Smooth muscle cell (in vitro differentiated cells): ENCODE measurements at regions not wholly inside any gene's neighbourhood (a gene's known extent, or its start where the extent isn't known, plus 50 kb on each side); places are given as distances from the start of the nearest gene placed in this dataset.

ENCODE experiments used
- DNase-seq: peaks from one replicate; lab custom pipeline; 2025; ENCODE audit not compliant: unreplicated experiment; lab: John Stamatoyannopoulos, UW
- H2AFZ ChIP-seq: fragments of 200-600 bp; sonication (generic); 2 replicates; pipeline ENCODE4 v1.6.0; 2016; ENCODE audit warnings: antibody characterized with exemption, low read depth, mild to moderate bottlenecking
- H3F3A ChIP-seq: fragments of 200-600 bp; sonication (generic); 2 replicates; pipeline ENCODE4 v1.6.0; 2017; ENCODE audit warnings: antibody characterized with exemption, low read depth
- H3K27ac ChIP-seq: fragments of 200-600 bp; sonication (generic); 2 replicates; pipeline ENCODE4 v1.5.1; 2016; ENCODE audit warnings: low read depth, mild to moderate bottlenecking
- H3K27me3 ChIP-seq: fragments of 200-600 bp; sonication (generic); 2 replicates; pipeline ENCODE4 v1.6.1; 2016; ENCODE audit warnings: low read depth, mild to moderate bottlenecking
- H3K36me3 ChIP-seq: fragments of 200-600 bp; sonication (generic); 2 replicates; pipeline ENCODE4 v1.5.1; 2016; ENCODE audit warnings: low read depth
- H3K4me1 ChIP-seq: fragments of 200-600 bp; sonication (generic); 2 replicates; pipeline ENCODE4 v1.5.1; 2016; ENCODE audit warnings: low read depth
- H3K4me2 ChIP-seq: fragments of 200-600 bp; sonication (generic); 2 replicates; pipeline ENCODE4 v1.6.0; 2016; ENCODE audit warnings: mild to moderate bottlenecking
- H3K4me3 ChIP-seq: fragments of 200-600 bp; sonication (generic); 2 replicates; pipeline ENCODE4 v1.5.1; 2016; ENCODE audit warnings: mild to moderate bottlenecking
- H3K79me2 ChIP-seq: fragments of 200-600 bp; sonication (generic); 2 replicates; pipeline ENCODE4 v1.6.0; 2016; ENCODE audit warnings: low read depth, mild to moderate bottlenecking
- H3K9ac ChIP-seq: fragments of 200-600 bp; sonication (generic); 2 replicates; pipeline ENCODE4 v1.6.0; 2016; ENCODE audit warnings: low read depth
- H3K9me3 ChIP-seq: fragments of 200-600 bp; sonication (generic); replicated peaks from 2 replicates; pipeline ENCODE4 v1.5.1; 2016; ENCODE audit warnings: low read depth
- H4K20me1 ChIP-seq: fragments of 200-600 bp; sonication (generic); 2 replicates; pipeline ENCODE4 v1.6.0; 2016; ENCODE audit warnings: low read depth
- CTCF ChIP-seq: fragments of 200-600 bp; sonication (generic); IDR thresholded peaks from 2 replicates; pipeline ENCODE4 v1.5.1; 2017; ENCODE audit warnings: borderline replicate concordance, mild to moderate bottlenecking, antibody characterized with exemption; ENCODE audit not compliant: insufficient read depth, poor library complexity, severe bottlenecking
- WGBS: methylation state at CpG from one replicate; pipeline ENCODE4 v1.1.7; 2016; ENCODE audit warnings: low lambda C conversion rate; 5-methylcytosine and 5-hydroxymethylcytosine counted together

DNA sequence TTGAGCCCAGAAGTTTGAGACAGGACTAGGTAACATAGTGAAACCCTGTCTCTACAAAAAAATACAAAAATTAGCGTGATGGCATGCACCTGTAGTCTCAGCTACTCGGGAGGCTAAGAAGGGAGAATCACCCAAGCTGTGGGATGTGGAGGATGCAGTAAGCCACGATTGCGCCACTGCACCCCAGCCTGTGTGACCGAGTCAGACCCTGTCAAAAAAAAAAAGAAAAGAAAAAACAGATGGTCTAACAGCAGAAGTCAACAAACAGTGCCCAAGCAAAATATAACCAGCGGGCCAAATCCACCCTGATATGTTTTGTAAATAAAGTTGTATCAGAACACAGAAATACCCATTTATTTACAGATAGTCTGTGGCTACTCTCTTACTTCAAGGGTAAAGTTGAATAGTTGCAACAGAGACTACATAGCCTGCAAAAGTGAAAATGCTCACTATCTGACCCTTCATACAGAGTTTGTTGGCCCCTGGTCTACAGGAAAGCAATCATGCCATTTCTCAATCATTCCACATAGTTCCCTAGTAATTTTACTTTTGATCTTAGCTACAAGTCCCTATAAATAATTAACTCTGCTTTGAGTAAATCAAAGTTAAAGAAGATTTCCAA is 383.7 kb downstream of the TLE1 start:
- 84% methylated on average over 6 of the region's 6 CpGs for WGBS
- Histone ChIP-seq H3K27ac (no peak overlapping the region), H3F3A (no peaks in the 10 kb centered on the region), H3K4me1 (no peaks in the 10 kb centered on the region), H2AFZ (no peak overlapping the region), H3K36me3 (no peaks in the 10 kb centered on the region), H3K9me3 (no peaks in the 10 kb centered on the region), H3K9ac (no peak overlapping the region), H4K20me1 (no peaks in the 10 kb centered on the region), H3K27me3 (no peaks in the 10 kb centered on the region), H3K4me3 (no peak overlapping the region), H3K79me2 (no peaks in the 10 kb centered on the region), H3K4me2 (no peak overlapping the region)
- TF ChIP-seq CTCF, result no peak
- DNase-seq, result no peak

DNA sequence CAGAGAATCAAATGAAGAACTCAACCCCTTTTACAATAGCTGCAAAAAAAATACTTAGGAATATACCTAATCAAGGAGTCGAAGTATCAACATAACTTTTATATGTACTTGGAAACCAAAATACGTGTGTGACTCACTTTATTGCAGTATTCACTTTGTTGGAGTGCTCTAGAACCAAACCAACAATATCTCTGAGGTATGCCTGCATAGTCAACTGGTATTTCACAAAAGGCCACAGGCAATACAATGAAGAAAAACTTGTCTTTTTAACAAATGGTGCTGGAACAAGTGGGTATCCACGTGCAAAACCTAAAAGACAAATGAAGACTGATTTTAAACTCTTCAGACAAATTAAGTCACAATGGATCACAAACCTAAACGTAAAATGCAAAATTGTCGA is 385.7 kb downstream of the TLE1 start:
- Histone ChIP-seq H3K27me3 (no peaks in the 10 kb centered on the region), H3K4me3 (no peak overlapping the region), H3K27ac (no peak overlapping the region), H3K79me2 (no peaks in the 10 kb centered on the region), H3K4me1 (no peaks in the 10 kb centered on the region), H4K20me1 (no peaks in the 10 kb centered on the region), H3K9me3 (peaks cover 9% of the 10 kb centered on the region), H3F3A (no peaks in the 10 kb centered on the region), H2AFZ (no peak overlapping the region), H3K9ac (no peak overlapping the region), H3K36me3 (peaks cover 4% of the 10 kb centered on the region), H3K4me2 (no peak overlapping the region)
- WGBS, result 72% methylated on average over 5 of the region's 5 CpGs
- no peak for DNase-seq
- no peak for TF ChIP-seq CTCF

DNA sequence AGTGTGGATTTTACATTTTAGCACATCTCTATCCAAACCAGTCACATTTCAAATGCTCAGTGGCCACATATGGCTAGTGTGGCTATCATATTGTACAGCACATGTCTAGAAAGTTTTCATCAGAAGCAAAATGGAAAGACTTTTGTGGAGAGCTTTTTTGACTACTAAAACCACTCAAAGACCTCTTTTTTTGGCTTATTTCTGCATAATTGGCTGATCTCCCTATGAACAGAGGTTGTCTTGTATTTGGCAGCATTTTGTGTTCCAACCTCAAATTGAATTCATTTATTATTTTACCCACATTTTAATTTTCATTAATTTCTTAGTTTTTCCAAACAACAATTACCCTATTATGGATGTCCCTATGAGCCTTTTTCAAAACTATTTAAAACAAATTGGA is 395.7 kb downstream of the TLE1 start:
- no peak overlapping the region for H3K27ac ChIP-seq
- no peaks in the 10 kb centered on the region for H3K36me3 ChIP-seq

More for the DNA sequence above, 395.7 kb downstream of the TLE1 start:
- Histone ChIP-seq H4K20me1 (no peaks in the 10 kb centered on the region), H3K4me2 (no peak overlapping the region), H3K9ac (no peak overlapping the region), H3K27me3 (no peaks in the 10 kb centered on the region), H3K9me3 (no peaks in the 10 kb centered on the region), H3K4me3 (no peak overlapping the region), H3K79me2 (no peaks in the 10 kb centered on the region), H3K4me1 (no peaks in the 10 kb centered on the region), H2AFZ (no peak overlapping the region), H3F3A (no peaks in the 10 kb centered on the region)
- no peak for DNase-seq
- no peak for TF ChIP-seq CTCF
